Natural killer cell (primary cell): ENCODE measurements at regions not wholly inside any gene's neighbourhood (a gene's known extent, or its start where the extent isn't known, plus 50 kb on each side); places are given as distances from the start of the nearest gene placed in this dataset.

Experiments
- ATAC-seq, 3 donors: fragments of 150-1000 bp in 2 of 3; fragments of 200-7000 bp in 1 of 3; cut with Tn5 transposase; 1 replicate in 1 of 3; 2 replicates in 2 of 3; pipeline ENCODE4 v1.10.0; 2021; ENCODE audit warnings: mild to moderate bottlenecking in 2 of 3, moderate library complexity in 2 of 3
- DNase-seq, 2 donors: peaks; one replicate each; pipeline versions ENCODE4 v3.0.0 to v3.0.0-alpha.2; 2013 to 2021; ENCODE audit warnings: mixed read lengths in 1 of 2
- H3K27ac ChIP-seq: one replicate; pipeline ENCODE4 v1.5.1; 2013; ENCODE audit warnings: mild to moderate bottlenecking, low read length
- H3K27me3 ChIP-seq: one replicate; pipeline ENCODE4 v1.6.1; 2013; ENCODE audit warnings: low read length; ENCODE audit not compliant: control insufficient read depth, insufficient read depth
- H3K36me3 ChIP-seq: one replicate; pipeline ENCODE4 v1.6.1; 2013; ENCODE audit warnings: low read length; ENCODE audit not compliant: control insufficient read depth, insufficient read depth
- H3K4me1 ChIP-seq: one replicate; pipeline ENCODE4 v1.6.1; 2013; ENCODE audit warnings: low read length; ENCODE audit not compliant: control insufficient read depth, insufficient read depth
- H3K4me3 ChIP-seq: one replicate; pipeline ENCODE4 v1.5.1; 2013; ENCODE audit warnings: low read length
- H3K9me3 ChIP-seq: one replicate; pipeline ENCODE4 v1.6.1; 2013; ENCODE audit warnings: low read length; ENCODE audit not compliant: control insufficient read depth, insufficient read depth
- H3K27ac Mint-ChIP-seq, 2 donors: one replicate each; pipeline ENCODE4 v1.8.0; 2022; ENCODE audit warnings: mild to moderate bottlenecking in 2 of 2, mixed read lengths in 2 of 2, moderate library complexity in 1 of 2
- H3K27me3 Mint-ChIP-seq, 2 donors: one replicate each; pipeline ENCODE4 v1.8.0; 2022; ENCODE audit warnings: low read depth in 2 of 2, mixed read lengths in 2 of 2
- H3K36me3 Mint-ChIP-seq: one replicate; pipeline ENCODE4 v1.8.0; 2022; ENCODE audit warnings: mixed read lengths
- H3K4me1 Mint-ChIP-seq, 2 donors: one replicate each; pipeline ENCODE4 v1.8.0; 2022; ENCODE audit warnings: mixed read lengths in 2 of 2
- H3K4me3 Mint-ChIP-seq: one replicate; pipeline ENCODE4 v1.8.0; 2022; ENCODE audit warnings: mild to moderate bottlenecking, moderate library complexity, mixed read lengths
- H3K9me3 Mint-ChIP-seq, 2 donors: one replicate each; pipeline ENCODE4 v1.8.0; 2022; ENCODE audit warnings: mixed read lengths in 2 of 2
- WGBS: methylation state at CpG from one replicate; pipeline ENCODE4 v1.1.7; 2013; ENCODE audit warnings: missing lambda C conversion rate; ENCODE audit not compliant: insufficient coverage; 5-methylcytosine and 5-hydroxymethylcytosine counted together
- intact Hi-C: fragments of 100-400 bp; cut with micrococcal nuclease; formaldehyde crosslinking; loops from one replicate; pipeline ENCODE4 v1.14.2; 2022
- TF ChIP-seq, protein P1 (sequence below): fragments of 200-600 bp; IDR thresholded peaks from one replicate; pipeline ENCODE4 v1.8.0; 2022; ENCODE audit warnings: antibody characterized with exemption

DNA sequence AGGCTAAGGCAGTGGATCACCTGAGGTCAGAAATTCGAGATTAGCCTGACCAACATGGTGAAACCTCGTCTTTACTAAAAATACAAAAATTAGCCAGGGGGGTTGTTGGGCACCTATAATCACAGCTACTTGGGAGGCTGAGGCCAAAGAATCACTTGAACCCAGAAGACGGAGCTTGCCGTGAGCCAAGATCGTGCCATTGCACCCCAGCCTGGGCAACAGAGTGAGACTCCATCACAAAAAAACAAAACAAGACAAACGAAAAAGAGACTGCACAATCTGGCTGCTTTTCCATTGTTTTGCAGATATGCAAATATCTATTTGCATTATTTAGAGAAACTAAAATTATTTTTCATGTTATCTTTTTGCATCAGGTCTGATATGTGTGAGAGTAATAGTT is 83.6 kb downstream of the ZNF486 start:
- no peaks in the 10 kb centered on the region for H3K36me3 ChIP-seq
- no peak overlapping the region for H3K27ac Mint-ChIP-seq
- WGBS = 84% methylated on average over 6 of the region's 6 CpGs
- H3K4me1 ChIP-seq = no peaks in the 10 kb centered on the region
- TF ChIP-seq, protein P1, sequence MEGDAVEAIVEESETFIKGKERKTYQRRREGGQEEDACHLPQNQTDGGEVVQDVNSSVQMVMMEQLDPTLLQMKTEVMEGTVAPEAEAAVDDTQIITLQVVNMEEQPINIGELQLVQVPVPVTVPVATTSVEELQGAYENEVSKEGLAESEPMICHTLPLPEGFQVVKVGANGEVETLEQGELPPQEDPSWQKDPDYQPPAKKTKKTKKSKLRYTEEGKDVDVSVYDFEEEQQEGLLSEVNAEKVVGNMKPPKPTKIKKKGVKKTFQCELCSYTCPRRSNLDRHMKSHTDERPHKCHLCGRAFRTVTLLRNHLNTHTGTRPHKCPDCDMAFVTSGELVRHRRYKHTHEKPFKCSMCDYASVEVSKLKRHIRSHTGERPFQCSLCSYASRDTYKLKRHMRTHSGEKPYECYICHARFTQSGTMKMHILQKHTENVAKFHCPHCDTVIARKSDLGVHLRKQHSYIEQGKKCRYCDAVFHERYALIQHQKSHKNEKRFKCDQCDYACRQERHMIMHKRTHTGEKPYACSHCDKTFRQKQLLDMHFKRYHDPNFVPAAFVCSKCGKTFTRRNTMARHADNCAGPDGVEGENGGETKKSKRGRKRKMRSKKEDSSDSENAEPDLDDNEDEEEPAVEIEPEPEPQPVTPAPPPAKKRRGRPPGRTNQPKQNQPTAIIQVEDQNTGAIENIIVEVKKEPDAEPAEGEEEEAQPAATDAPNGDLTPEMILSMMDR = no peak
- H3K27me3 Mint-ChIP-seq = no peaks in the 10 kb centered on the region
- ATAC-seq = no peak
- H3K4me3 ChIP-seq = no peak overlapping the region
- no peak overlapping the region for H3K27ac ChIP-seq
- H3K4me3 Mint-ChIP-seq = no peak overlapping the region
- no peaks in the 10 kb centered on the region for H3K9me3 ChIP-seq
- no peaks in the 10 kb centered on the region for H3K27me3 ChIP-seq
- no peak for DNase-seq
- H3K36me3 Mint-ChIP-seq = no peaks in the 10 kb centered on the region
- no peaks in the 10 kb centered on the region for H3K9me3 Mint-ChIP-seq
- no peaks in the 10 kb centered on the region for H3K4me1 Mint-ChIP-seq
- intact Hi-C loops = no loop called here

- ATAC-seq (no peak), DNase-seq (no peak)
- Histone ChIP-seq H3K36me3 (no peaks in the 10 kb centered on the region), H3K4me3 (no peak overlapping the region), H3K27me3 (no peaks in the 10 kb centered on the region), H3K4me1 (no peaks in the 10 kb centered on the region), H3K27ac (no peak overlapping the region), H3K9me3 (no peaks in the 10 kb centered on the region)
- no peak overlapping the region for H3K4me3 Mint-ChIP-seq
- no peaks in the 10 kb centered on the region for H3K9me3 Mint-ChIP-seq
- H3K27ac Mint-ChIP-seq = no peak overlapping the region
- intact Hi-C loops = no loop called here
- TF ChIP-seq, protein P1 = no peak
- H3K36me3 Mint-ChIP-seq = no peaks in the 10 kb centered on the region
- no peaks in the 10 kb centered on the region for H3K4me1 Mint-ChIP-seq
- H3K27me3 Mint-ChIP-seq = no peaks in the 10 kb centered on the region
- 71% methylated on average over 1 of the region's 1 CpG for WGBS
Measured at GRCh38 chr19:20250121-20250520, 83.1 kb downstream of the ZNF486 start.
